Lower lobe of right lung (tissue), 2 donors: ENCODE measurements at regions not wholly inside any gene's neighbourhood (a gene's known extent, or its start where the extent isn't known, plus 50 kb on each side); places are given as distances from the start of the nearest gene placed in this dataset.

Experiments
- ATAC-seq, 2 donors: fragments of 200-7000 bp; cut with Tn5 transposase; one replicate each; pipeline ENCODE4 v1.9.1; 2020 to 2022; ENCODE audit warnings: mild to moderate bottlenecking in 2 of 2, moderate library complexity in 2 of 2
- DNase-seq: peaks from one replicate; pipeline ENCODE4 v3.0.0-alpha.2; 2020
- H3K27ac ChIP-seq: fragments of 200-600 bp; one replicate; pipeline ENCODE4 v1.8.0; 2022
- H3K27me3 ChIP-seq: fragments of 200-600 bp; one replicate; pipeline ENCODE4 v1.8.0; 2022; ENCODE audit warnings: low read depth
- H3K36me3 ChIP-seq: fragments of 200-600 bp; one replicate; pipeline ENCODE4 v1.8.0; 2022; ENCODE audit warnings: mild to moderate bottlenecking
- H3K4me1 ChIP-seq: fragments of 200-600 bp; one replicate; pipeline ENCODE4 v1.8.0; 2022
- H3K4me3 ChIP-seq: fragments of 200-600 bp; one replicate; pipeline ENCODE4 v1.8.0; 2022; ENCODE audit warnings: mild to moderate bottlenecking
- H3K9me3 ChIP-seq: fragments of 200-600 bp; one replicate; pipeline ENCODE4 v1.8.0; 2022
- intact Hi-C: fragments of 100-400 bp; cut with DNase I; formaldehyde crosslinking; loops from one replicate; pipeline ENCODE4 v1.11.0; 2022
- TF ChIP-seq, protein P1 (sequence below): fragments of 200-600 bp; IDR thresholded peaks from one replicate; pipeline ENCODE4 v1.8.0; 2022; ENCODE audit warnings: antibody characterized with exemption, mild to moderate bottlenecking
- donor health status: DM: no; HTN: yes; CAD: no; lungs with severe emphysema.

DNA sequence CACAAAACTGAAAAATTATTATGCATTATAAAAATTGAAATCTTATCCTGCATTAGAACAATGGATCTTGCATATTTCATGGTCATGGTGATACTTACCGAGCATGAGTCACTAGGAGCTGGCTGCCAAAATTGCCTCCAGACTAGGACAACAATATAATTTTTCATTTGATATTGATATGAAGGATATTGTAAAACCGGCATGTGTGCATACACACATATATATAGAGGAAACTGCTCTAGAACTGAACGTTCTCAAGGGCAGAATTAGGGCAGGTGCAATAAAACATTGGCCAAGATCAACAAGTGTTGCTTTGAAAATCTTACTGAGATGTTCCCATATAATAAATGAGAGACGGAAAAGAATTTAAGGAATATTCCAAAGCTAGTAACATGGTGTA lies 319.4 kb upstream of the POU1F1 start:
- Histone ChIP-seq H3K4me3 (no peak overlapping the region), H3K27ac (no peak overlapping the region), H3K36me3 (no peaks in the 10 kb centered on the region), H3K4me1 (no peaks in the 10 kb centered on the region), H3K27me3 (no peaks in the 10 kb centered on the region), H3K9me3 (no peaks in the 10 kb centered on the region)
- ATAC-seq (no peak), DNase-seq (no peak)
- TF ChIP-seq, protein P1, sequence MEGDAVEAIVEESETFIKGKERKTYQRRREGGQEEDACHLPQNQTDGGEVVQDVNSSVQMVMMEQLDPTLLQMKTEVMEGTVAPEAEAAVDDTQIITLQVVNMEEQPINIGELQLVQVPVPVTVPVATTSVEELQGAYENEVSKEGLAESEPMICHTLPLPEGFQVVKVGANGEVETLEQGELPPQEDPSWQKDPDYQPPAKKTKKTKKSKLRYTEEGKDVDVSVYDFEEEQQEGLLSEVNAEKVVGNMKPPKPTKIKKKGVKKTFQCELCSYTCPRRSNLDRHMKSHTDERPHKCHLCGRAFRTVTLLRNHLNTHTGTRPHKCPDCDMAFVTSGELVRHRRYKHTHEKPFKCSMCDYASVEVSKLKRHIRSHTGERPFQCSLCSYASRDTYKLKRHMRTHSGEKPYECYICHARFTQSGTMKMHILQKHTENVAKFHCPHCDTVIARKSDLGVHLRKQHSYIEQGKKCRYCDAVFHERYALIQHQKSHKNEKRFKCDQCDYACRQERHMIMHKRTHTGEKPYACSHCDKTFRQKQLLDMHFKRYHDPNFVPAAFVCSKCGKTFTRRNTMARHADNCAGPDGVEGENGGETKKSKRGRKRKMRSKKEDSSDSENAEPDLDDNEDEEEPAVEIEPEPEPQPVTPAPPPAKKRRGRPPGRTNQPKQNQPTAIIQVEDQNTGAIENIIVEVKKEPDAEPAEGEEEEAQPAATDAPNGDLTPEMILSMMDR, result no peak
- intact Hi-C loops, result no loop called here

DNA sequence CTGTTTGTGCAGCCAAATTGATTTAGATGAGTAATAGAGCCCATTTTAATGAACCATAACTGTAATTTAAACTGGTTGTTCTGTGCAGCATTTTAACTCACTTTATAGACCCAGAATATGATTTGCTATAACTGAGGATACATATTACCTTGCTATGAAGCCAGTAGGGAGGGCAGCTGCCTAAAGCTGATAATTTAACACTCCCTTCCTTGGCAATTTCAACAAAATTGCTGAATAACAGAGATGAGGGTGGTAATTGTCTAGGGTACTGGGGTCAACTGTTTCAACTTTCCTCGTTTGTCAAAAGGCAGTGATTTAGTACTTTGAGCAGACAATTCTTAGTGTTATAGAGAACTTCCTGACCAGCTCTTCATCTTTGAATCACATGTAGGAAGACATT lies 304.9 kb upstream of the POU1F1 start:
- Histone ChIP-seq H3K27ac (no peak overlapping the region), H3K9me3 (no peaks in the 10 kb centered on the region), H3K36me3 (no peaks in the 10 kb centered on the region), H3K4me3 (no peak overlapping the region), H3K4me1 (no peaks in the 10 kb centered on the region), H3K27me3 (no peaks in the 10 kb centered on the region)
- DNase-seq (no peak), ATAC-seq (no peak)
- TF ChIP-seq, protein P1, result no peak
- intact Hi-C loops, result no loop called here

DNA sequence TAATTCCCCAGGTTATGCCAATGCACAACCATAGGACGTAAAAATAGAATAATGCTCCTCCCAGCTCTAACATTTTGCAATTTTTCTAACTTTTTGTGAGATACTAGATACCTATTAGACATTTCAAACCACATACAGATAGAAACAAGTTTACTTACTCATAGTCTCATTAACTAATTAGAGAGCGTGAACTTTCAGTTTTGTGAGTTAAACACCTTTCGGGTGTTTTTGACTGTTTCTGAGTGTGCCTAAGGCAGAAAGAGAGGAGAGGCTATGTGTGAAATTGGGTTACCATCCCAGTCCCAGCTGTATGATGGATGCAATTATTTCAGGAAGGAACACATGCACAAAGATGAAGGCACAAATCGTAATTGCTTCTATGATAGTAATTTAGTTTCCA lies 300.4 kb upstream of the POU1F1 start:
- TF ChIP-seq, protein P1, result no peak
- no peaks in the 10 kb centered on the region for H3K4me1 ChIP-seq
- H3K9me3 ChIP-seq, result no peaks in the 10 kb centered on the region
- H3K27ac ChIP-seq, result no peak overlapping the region
- ATAC-seq, result no peak
- no peak overlapping the region for H3K4me3 ChIP-seq
- no peaks in the 10 kb centered on the region for H3K36me3 ChIP-seq
- intact Hi-C loops, result no loop called here
- no peaks in the 10 kb centered on the region for H3K27me3 ChIP-seq
- no peak for DNase-seq

GRCh38 chr3:87575550-87575949 lies 299.2 kb upstream of the POU1F1 start:
- intact Hi-C loops, result no loop called here
- Histone ChIP-seq H3K27me3 (no peaks in the 10 kb centered on the region), H3K4me1 (no peaks in the 10 kb centered on the region), H3K4me3 (no peak overlapping the region), H3K36me3 (no peaks in the 10 kb centered on the region), H3K9me3 (no peaks in the 10 kb centered on the region), H3K27ac (no peak overlapping the region)
- DNase-seq, result no peak
- ATAC-seq, result no peak
- TF ChIP-seq, protein P1, result no peak

DNA sequence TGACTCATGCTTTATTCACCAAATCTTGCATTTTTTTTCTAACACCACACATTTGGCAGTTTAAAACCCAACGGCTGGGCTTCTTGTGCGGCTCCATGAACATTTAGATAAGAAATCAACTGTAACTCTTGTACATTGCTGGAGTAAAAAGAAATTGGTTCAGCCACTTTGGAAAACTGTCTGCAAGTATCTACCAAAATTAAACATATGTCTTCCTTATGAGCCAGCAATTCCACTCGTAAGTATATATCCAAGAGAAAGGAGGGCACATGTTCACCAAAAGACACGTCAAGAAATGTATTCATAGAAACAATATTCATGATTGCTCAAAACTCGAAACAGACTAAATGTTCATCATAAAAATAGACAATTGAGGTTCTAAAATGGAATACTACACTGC lies 291.9 kb upstream of the POU1F1 start:
- intact Hi-C loops, result no loop called here
- TF ChIP-seq, protein P1, result no peak
- ATAC-seq (no peak), DNase-seq (no peak)
- H3K4me3 ChIP-seq, result no peak overlapping the region
- no peak overlapping the region for H3K27ac ChIP-seq
- H3K9me3 ChIP-seq, result no peaks in the 10 kb centered on the region
- H3K27me3 ChIP-seq, result no peaks in the 10 kb centered on the region
- no peaks in the 10 kb centered on the region for H3K36me3 ChIP-seq
- no peaks in the 10 kb centered on the region for H3K4me1 ChIP-seq

- Histone ChIP-seq H3K4me3 (no peak overlapping the region), H3K27me3 (no peaks in the 10 kb centered on the region), H3K27ac (no peak overlapping the region), H3K9me3 (no peaks in the 10 kb centered on the region), H3K4me1 (no peaks in the 10 kb centered on the region), H3K36me3 (no peaks in the 10 kb centered on the region)
- ATAC-seq (no peak), DNase-seq (no peak)
- intact Hi-C loops, result no loop called here
- TF ChIP-seq, protein P1, result no peak
These were observed 288.1 kb upstream of the POU1F1 start for GRCh38 chr3:87564438-87564837.
